ENCODE measurements at regions not wholly inside any gene's neighbourhood (a gene's known extent, or its start where the extent isn't known, plus 50 kb on each side); places are given as distances from the start of the nearest gene placed in this dataset.

DNA sequence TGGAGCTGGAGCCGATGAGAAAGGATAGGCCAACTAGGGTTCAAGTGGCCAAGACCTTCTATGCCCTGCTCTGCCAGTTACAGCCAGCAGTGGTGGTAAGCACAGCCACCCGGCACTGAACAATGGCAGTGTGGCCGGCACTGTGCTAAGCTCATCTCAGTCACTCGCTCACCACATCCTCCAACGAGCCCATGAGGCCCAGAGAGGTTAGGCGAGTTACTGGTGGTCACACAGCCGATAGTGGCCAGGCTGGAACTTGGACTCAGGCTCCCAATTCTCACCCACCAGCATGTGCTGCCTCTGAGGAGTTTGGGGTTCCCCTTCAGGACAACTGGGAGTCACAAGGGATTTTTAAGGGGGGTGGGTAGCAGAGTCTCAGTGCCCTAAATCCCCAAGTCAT is 66.4 kb downstream of the IGLL1 start:
- Histone ChIP-seq H3K27me3 (ENCODE audit: insufficient read depth, low read length) (no peaks in the 10 kb centered on the region; the same call in 1 of the 2 replicates), H4K8ac (replicated peaks; ENCODE audit: insufficient read length, low read depth, low read length) (no peak overlapping the region), H3K23ac (ENCODE audit: insufficient read length, low read depth, low read length) (no peak overlapping the region), H3T11ph (ENCODE audit: low read length) (no peak overlapping the region), H3K27ac (ENCODE audit: insufficient read length, low read depth, low read length) (no peak overlapping the region), H3K4ac (ENCODE audit: low read depth, low read length) (no peak overlapping the region), H4K91ac (ENCODE audit: insufficient read length, low read depth, low read length) (no peak overlapping the region), H3K14ac (ENCODE audit: insufficient read depth, low read length) (no peak overlapping the region; the same call in 1 of the 2 replicates), H2AFZ (ENCODE audit: low read length) (no peak overlapping the region), H3K9me3 (ENCODE audit: control insufficient read depth, low read depth, low read length) (no peaks in the 10 kb centered on the region), H2BK12ac (ENCODE audit: insufficient read length, low read depth, low read length) (no peak overlapping the region), H2BK20ac (ENCODE audit: low read depth, low read length, poor library complexity, severe bottlenecking) (no peak overlapping the region), H3K18ac (ENCODE audit: insufficient read length, low read depth, low read length) (no peak overlapping the region), H3K4me2 (ENCODE audit: insufficient read depth, insufficient read length, low read length) (no peak overlapping the region), H3K4me1 (ENCODE audit: insufficient read depth, low read length) (no peaks in the 10 kb centered on the region), H2BK15ac (ENCODE audit: low read depth, low read length) (no peak overlapping the region), H4K5ac (ENCODE audit: insufficient read length, low read depth, low read length) (no peak overlapping the region), H3K9ac (ENCODE audit: extremely low read depth, insufficient read length, low read length) (no peak overlapping the region), H2BK120ac (ENCODE audit: low read depth, low read length, poor library complexity, severe bottlenecking) (no peak overlapping the region), H3K56ac (ENCODE audit: insufficient read length, low read depth, low read length) (no peak overlapping the region), H3K79me1 (ENCODE audit: insufficient read depth, low read depth, low read length, poor library complexity, severe bottlenecking) (no peaks in the 10 kb centered on the region), H2BK5ac (ENCODE audit: insufficient read length, low read length) (no peak overlapping the region), H4K20me1 (ENCODE audit: control insufficient read depth, insufficient read depth, insufficient read length) (peaks cover 3% of the 10 kb centered on the region), H3K79me2 (ENCODE audit: insufficient read depth, low read length) (no peaks in the 10 kb centered on the region), H3K23me2 (ENCODE audit: insufficient read length, low read depth, low read length, poor library complexity, severe bottlenecking) (no peaks in the 10 kb centered on the region), H2AK5ac (ENCODE audit: insufficient read length, low read length) (no peak overlapping the region)
- TF ChIP-seq, protein P1, sequence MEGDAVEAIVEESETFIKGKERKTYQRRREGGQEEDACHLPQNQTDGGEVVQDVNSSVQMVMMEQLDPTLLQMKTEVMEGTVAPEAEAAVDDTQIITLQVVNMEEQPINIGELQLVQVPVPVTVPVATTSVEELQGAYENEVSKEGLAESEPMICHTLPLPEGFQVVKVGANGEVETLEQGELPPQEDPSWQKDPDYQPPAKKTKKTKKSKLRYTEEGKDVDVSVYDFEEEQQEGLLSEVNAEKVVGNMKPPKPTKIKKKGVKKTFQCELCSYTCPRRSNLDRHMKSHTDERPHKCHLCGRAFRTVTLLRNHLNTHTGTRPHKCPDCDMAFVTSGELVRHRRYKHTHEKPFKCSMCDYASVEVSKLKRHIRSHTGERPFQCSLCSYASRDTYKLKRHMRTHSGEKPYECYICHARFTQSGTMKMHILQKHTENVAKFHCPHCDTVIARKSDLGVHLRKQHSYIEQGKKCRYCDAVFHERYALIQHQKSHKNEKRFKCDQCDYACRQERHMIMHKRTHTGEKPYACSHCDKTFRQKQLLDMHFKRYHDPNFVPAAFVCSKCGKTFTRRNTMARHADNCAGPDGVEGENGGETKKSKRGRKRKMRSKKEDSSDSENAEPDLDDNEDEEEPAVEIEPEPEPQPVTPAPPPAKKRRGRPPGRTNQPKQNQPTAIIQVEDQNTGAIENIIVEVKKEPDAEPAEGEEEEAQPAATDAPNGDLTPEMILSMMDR (conservative IDR thresholded peaks at IDR 0.05) = no peak
- Mint-ChIP-seq H3K27me3 (ENCODE audit: low read depth) (peaks cover 85% of the 10 kb centered on the region), H3K4me3 (no peak overlapping the region), H3K36me3 (ENCODE audit: insufficient read depth in 1 of 3, low read depth in 3 of 3) (peaks cover 0 to 2% (median 0%) of the 10 kb centered on the region in 3 experiments; a peak in 1 of 7 replicates), H3K27ac (no peak overlapping the region), H3K9me3 (no peaks in the 10 kb centered on the region), H3K4me1 (peaks cover 15 to 21% of the 10 kb centered on the region in 2 experiments)
- no peak for DNase-seq
- WGBS (ENCODE audit: extremely low coverage, insufficient read length, low lambda C conversion rate) = no CpG with 5 or more reads among the region's 7 CpGs

Data from H9 (cell line).